ENCODE measurements at regions not wholly inside any gene's neighbourhood (a gene's known extent, or its start where the extent isn't known, plus 50 kb on each side); places are given as distances from the start of the nearest gene placed in this dataset.

- H3K79me2 ChIP-seq (ENCODE audit: insufficient read depth, low read length): no peaks in the 10 kb centered on the region
- no peak overlapping the region for H2BK15ac ChIP-seq (ENCODE audit: low read depth, low read length)
- H2BK5ac ChIP-seq (ENCODE audit: insufficient read length, low read length): no peak overlapping the region
- no peaks in the 10 kb centered on the region for H3K4me1 ChIP-seq (ENCODE audit: insufficient read depth, low read length)
- H3K27me3 ChIP-seq (ENCODE audit: insufficient read depth, low read length): no peaks in the 10 kb centered on the region
- WGBS (ENCODE audit: extremely low coverage, insufficient read length, low lambda C conversion rate): no CpG with 5 or more reads among the region's 7 CpGs
- Mint-ChIP-seq H3K9me3 (peaks cover 21 to 25% of the 10 kb centered on the region in 2 experiments), H3K4me1 (no peaks in the 10 kb centered on the region), H3K36me3 (ENCODE audit: insufficient read depth in 1 of 3, low read depth in 3 of 3) (peaks cover 7 to 25% (median 13%) of the 10 kb centered on the region in 3 experiments; a peak in 6 of 7 replicates), H3K27me3 (ENCODE audit: low read depth) (no peaks in the 10 kb centered on the region; the same call in 1 of the 2 replicates), H3K4me3 (no peak overlapping the region), H3K27ac (no peak overlapping the region)
- H2BK20ac ChIP-seq (ENCODE audit: low read depth, low read length, poor library complexity, severe bottlenecking): no peak overlapping the region
- H4K20me1 ChIP-seq (ENCODE audit: control insufficient read depth, insufficient read depth, insufficient read length): no peaks in the 10 kb centered on the region
- no peak overlapping the region for H4K5ac ChIP-seq (ENCODE audit: insufficient read length, low read depth, low read length)
- no peak overlapping the region for H4K8ac ChIP-seq (replicated peaks; ENCODE audit: insufficient read length, low read depth, low read length)
- H3T11ph ChIP-seq (ENCODE audit: low read length): no peak overlapping the region
- no peaks in the 10 kb centered on the region for H3K23me2 ChIP-seq (ENCODE audit: insufficient read length, low read depth, low read length, poor library complexity, severe bottlenecking)
- H3K4ac ChIP-seq (ENCODE audit: low read depth, low read length): no peak overlapping the region
- no peak overlapping the region for H3K14ac ChIP-seq (ENCODE audit: insufficient read depth, low read length)
- no peak overlapping the region for H2AK5ac ChIP-seq (ENCODE audit: insufficient read length, low read length)
- TF ChIP-seq CTCF (conservative IDR thresholded peaks at IDR 0.05): no peak
- H3K79me1 ChIP-seq (ENCODE audit: insufficient read depth, low read depth, low read length, poor library complexity, severe bottlenecking): no peaks in the 10 kb centered on the region
- H3K56ac ChIP-seq (ENCODE audit: insufficient read length, low read depth, low read length): no peak overlapping the region
- H2BK120ac ChIP-seq (ENCODE audit: low read depth, low read length, poor library complexity, severe bottlenecking): no peak overlapping the region
- H2BK12ac ChIP-seq (ENCODE audit: insufficient read length, low read depth, low read length): no peak overlapping the region
- H3K18ac ChIP-seq (ENCODE audit: insufficient read length, low read depth, low read length): no peak overlapping the region
- no peak overlapping the region for H3K27ac ChIP-seq (ENCODE audit: insufficient read length, low read depth, low read length)
- no peak overlapping the region for H3K23ac ChIP-seq (ENCODE audit: insufficient read length, low read depth, low read length)
- H3K9me3 ChIP-seq (ENCODE audit: control insufficient read depth, low read depth, low read length): peaks cover 8% of the 10 kb centered on the region
- H3K4me2 ChIP-seq (ENCODE audit: insufficient read depth, insufficient read length, low read length): no peak overlapping the region
- no peak overlapping the region for H2AFZ ChIP-seq (ENCODE audit: low read length)
- H3K9ac ChIP-seq (ENCODE audit: extremely low read depth, insufficient read length, low read length): no peak overlapping the region
- no peak overlapping the region for H4K91ac ChIP-seq (ENCODE audit: insufficient read length, low read depth, low read length)
- DNase-seq: no peak
Observed at GRCh38 chr2:103605071-103605780, 843.4 kb downstream of the TMEM182 start.
